ENCODE measurements at regions not wholly inside any gene's neighbourhood (a gene's known extent, or its start where the extent isn't known, plus 50 kb on each side); places are given as distances from the start of the nearest gene placed in this dataset.

GRCh38 chr2:235366390-235366789 is 127.5 kb upstream of the AGAP1 start:
- Histone ChIP-seq H3K4me1 (ENCODE audit: control insufficient read depth in 2 of 3, insufficient read depth in 2 of 3, low read depth in 1 of 3, low read length in 3 of 3) (peaks cover 0 to 4% (median 0%) of the 10 kb centered on the region in 3 donors), H3K4me3 (ENCODE audit: low read length in 3 of 3) (no peak overlapping the region), H3K36me3 (ENCODE audit: control insufficient read depth in 2 of 3, insufficient read depth in 3 of 3, low read length in 3 of 3) (no peaks in the 10 kb centered on the region), H3K9ac (ENCODE audit: low read length in 3 of 3) (no peak overlapping the region), H3K27me3 (ENCODE audit: control insufficient read depth, insufficient read depth, low read length) (no peaks in the 10 kb centered on the region), H3K27ac (ENCODE audit: low read depth in 2 of 2, low read length in 2 of 2) (no peak overlapping the region), H3K9me3 (ENCODE audit: control insufficient read depth in 2 of 3, insufficient read depth in 1 of 3, low read length in 3 of 3) (no peaks in the 10 kb centered on the region)
- intact Hi-C loops (cut with DNase I): no loop called here
- no peak for TF ChIP-seq CTCF (IDR thresholded peaks at IDR 0.05; ENCODE audit: borderline replicate concordance, extremely low read depth, insufficient read depth)
- DNase-seq: no peak
- FAIRE-seq: no peak

GRCh38 chr2:235366807-235367206 is 127.0 kb upstream of the AGAP1 start:
- H3K27ac ChIP-seq (ENCODE audit: low read depth in 2 of 2, low read length in 2 of 2): no peak overlapping the region
- no peaks in the 10 kb centered on the region for H3K36me3 ChIP-seq (ENCODE audit: control insufficient read depth in 2 of 3, insufficient read depth in 3 of 3, low read length in 3 of 3)
- DNase-seq: peak in 1 of 5 donors; percentile 23
- TF ChIP-seq CTCF (IDR thresholded peaks at IDR 0.05; ENCODE audit: borderline replicate concordance, extremely low read depth, insufficient read depth): no peak
- H3K4me1 ChIP-seq (ENCODE audit: control insufficient read depth in 2 of 3, insufficient read depth in 2 of 3, low read depth in 1 of 3, low read length in 3 of 3): peaks cover 0 to 4% (median 0%) of the 10 kb centered on the region in 3 donors
- intact Hi-C loops (cut with DNase I): no loop called here
- no peak overlapping the region for H3K4me3 ChIP-seq (ENCODE audit: low read length in 3 of 3)
- H3K9me3 ChIP-seq (ENCODE audit: control insufficient read depth in 2 of 3, insufficient read depth in 1 of 3, low read length in 3 of 3): no peaks in the 10 kb centered on the region
- no peaks in the 10 kb centered on the region for H3K27me3 ChIP-seq (ENCODE audit: control insufficient read depth, insufficient read depth, low read length)
- H3K9ac ChIP-seq (ENCODE audit: low read length in 3 of 3): no peak overlapping the region
- no peak for FAIRE-seq

- no peak for TF ChIP-seq CTCF (IDR thresholded peaks at IDR 0.05; ENCODE audit: borderline replicate concordance, extremely low read depth, insufficient read depth)
- no peak overlapping the region for H3K27ac ChIP-seq (ENCODE audit: low read depth in 2 of 2, low read length in 2 of 2)
- no peaks in the 10 kb centered on the region for H3K36me3 ChIP-seq (ENCODE audit: control insufficient read depth in 2 of 3, insufficient read depth in 3 of 3, low read length in 3 of 3)
- FAIRE-seq: no peak
- intact Hi-C loops (cut with DNase I): no loop called here
- peaks cover 0 to 4% (median 0%) of the 10 kb centered on the region in 3 donors for H3K4me1 ChIP-seq (ENCODE audit: control insufficient read depth in 2 of 3, insufficient read depth in 2 of 3, low read depth in 1 of 3, low read length in 3 of 3)
- no peak for DNase-seq
- H3K9ac ChIP-seq (ENCODE audit: low read length in 3 of 3): no peak overlapping the region
- no peaks in the 10 kb centered on the region for H3K9me3 ChIP-seq (ENCODE audit: control insufficient read depth in 2 of 3, insufficient read depth in 1 of 3, low read length in 3 of 3)
- no peak overlapping the region for H3K4me3 ChIP-seq (ENCODE audit: low read length in 3 of 3)
- no peaks in the 10 kb centered on the region for H3K27me3 ChIP-seq (ENCODE audit: control insufficient read depth, insufficient read depth, low read length)
Observed at GRCh38 chr2:235371018-235371417, 122.8 kb upstream of the AGAP1 start.

- Histone ChIP-seq H3K4me3 (ENCODE audit: low read length in 3 of 3) (no peak overlapping the region), H3K36me3 (ENCODE audit: control insufficient read depth in 2 of 3, insufficient read depth in 3 of 3, low read length in 3 of 3) (no peaks in the 10 kb centered on the region), H3K27ac (ENCODE audit: low read depth in 2 of 2, low read length in 2 of 2) (no peak overlapping the region), H3K27me3 (ENCODE audit: control insufficient read depth, insufficient read depth, low read length) (no peaks in the 10 kb centered on the region), H3K9ac (ENCODE audit: low read length in 3 of 3) (no peak overlapping the region), H3K4me1 (ENCODE audit: control insufficient read depth in 2 of 3, insufficient read depth in 2 of 3, low read depth in 1 of 3, low read length in 3 of 3) (no peaks in the 10 kb centered on the region), H3K9me3 (ENCODE audit: control insufficient read depth in 2 of 3, insufficient read depth in 1 of 3, low read length in 3 of 3) (no peaks in the 10 kb centered on the region)
- intact Hi-C loops (cut with DNase I): no loop called here
- TF ChIP-seq CTCF (IDR thresholded peaks at IDR 0.05; ENCODE audit: borderline replicate concordance, extremely low read depth, insufficient read depth): no peak
- DNase-seq (no peak), FAIRE-seq (no peak)
Observed at GRCh38 chr2:235373171-235373570, 120.7 kb upstream of the AGAP1 start.
